ENCODE measurements at regions not wholly inside any gene's neighbourhood (a gene's known extent, or its start where the extent isn't known, plus 50 kb on each side); places are given as distances from the start of the nearest gene placed in this dataset.

DNA sequence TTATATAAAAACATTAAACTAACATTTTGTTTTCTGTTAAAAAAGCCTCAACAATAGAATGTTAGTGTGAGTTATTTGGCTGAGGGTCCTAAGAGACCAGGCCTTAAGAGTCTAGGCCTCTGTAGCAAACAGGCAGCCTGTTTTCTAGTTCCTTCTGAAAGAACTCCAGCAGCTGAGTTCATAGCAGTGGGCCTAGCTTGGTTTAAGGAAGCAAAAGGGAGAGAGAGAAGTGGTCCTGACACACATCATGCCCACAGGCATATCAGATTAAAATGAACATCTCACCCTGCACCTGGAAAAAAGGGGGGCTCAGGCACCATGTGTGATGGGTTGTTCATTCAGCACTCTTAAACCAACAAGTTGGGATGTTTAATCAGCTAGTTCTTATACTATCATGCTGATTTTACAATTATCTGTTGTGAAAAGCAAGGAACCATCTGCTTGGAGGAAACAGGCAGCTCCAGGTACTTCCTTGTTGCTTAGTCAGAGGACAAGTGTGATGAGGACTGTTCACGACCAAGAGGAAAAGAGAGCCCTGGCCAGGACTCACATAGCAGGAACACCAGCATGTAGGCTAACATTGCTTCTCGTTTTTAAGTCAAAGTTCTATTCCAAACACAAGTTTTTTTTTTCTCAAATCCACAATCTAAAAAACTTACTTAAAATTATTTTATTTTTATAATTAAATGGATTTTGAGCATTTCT is 81.3 kb upstream of the FRY start:
- Histone ChIP-seq H3K4me1 (ENCODE audit: control insufficient read depth in 3 of 3, insufficient read depth in 3 of 3, low read length in 3 of 3) (peaks cover 0 to 18% (median 2%) of the 10 kb centered on the region in 3 donors), H3K4me3 (ENCODE audit: low read length in 3 of 3) (no peak overlapping the region), H3K36me3 (ENCODE audit: control insufficient read depth in 3 of 3, insufficient read depth in 3 of 3, low read length in 3 of 3) (peaks cover 0 to 3% (median 0%) of the 10 kb centered on the region in 3 donors), H3K9me3 (ENCODE audit: control insufficient read depth in 3 of 3, low read length in 3 of 3) (no peaks in the 10 kb centered on the region), H3K9ac (ENCODE audit: low read depth in 1 of 3, low read length in 3 of 3) (no peak overlapping the region), H3K27me3 (ENCODE audit: control insufficient read depth in 3 of 3, insufficient read depth in 3 of 3, low read length in 3 of 3) (no peaks in the 10 kb centered on the region), H3K27ac (ENCODE audit: low read depth, low read length) (no peak overlapping the region)

DNA sequence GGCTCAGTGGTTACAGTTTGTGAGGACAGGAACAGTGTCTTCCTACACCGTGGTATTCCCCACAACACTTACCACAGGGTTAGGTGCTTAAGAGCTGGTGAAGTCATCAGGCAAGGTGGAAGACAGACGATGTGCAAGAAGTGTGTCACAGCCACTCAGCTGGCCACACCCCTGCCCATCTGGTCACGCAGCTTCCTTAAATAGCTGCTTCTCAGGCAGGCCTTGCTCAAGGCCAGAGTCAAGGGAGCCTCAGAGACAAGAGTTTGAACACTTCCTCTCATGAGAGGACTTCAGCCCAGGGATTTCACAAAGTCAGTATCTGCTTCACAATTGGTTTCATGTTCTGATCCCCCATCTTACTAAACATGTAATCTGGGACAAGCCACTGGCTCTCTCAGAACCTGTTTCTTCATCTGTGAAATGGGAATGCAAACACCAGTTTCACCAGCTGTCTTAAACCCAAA is 80.3 kb upstream of the FRY start:
- Histone ChIP-seq H3K9ac (ENCODE audit: low read depth in 1 of 3, low read length in 3 of 3) (no peak overlapping the region), H3K9me3 (ENCODE audit: control insufficient read depth in 3 of 3, low read length in 3 of 3) (no peaks in the 10 kb centered on the region), H3K27ac (ENCODE audit: low read depth, low read length) (peak overlapping the region; percentile 59), H3K4me1 (ENCODE audit: control insufficient read depth in 3 of 3, insufficient read depth in 3 of 3, low read length in 3 of 3) (peaks cover 0 to 16% (median 2%) of the 10 kb centered on the region in 3 donors), H3K27me3 (ENCODE audit: control insufficient read depth in 3 of 3, insufficient read depth in 3 of 3, low read length in 3 of 3) (no peaks in the 10 kb centered on the region), H3K36me3 (ENCODE audit: control insufficient read depth in 3 of 3, insufficient read depth in 3 of 3, low read length in 3 of 3) (peaks cover 0 to 3% (median 0%) of the 10 kb centered on the region in 3 donors), H3K4me3 (ENCODE audit: low read length in 3 of 3) (no peak overlapping the region)

DNA sequence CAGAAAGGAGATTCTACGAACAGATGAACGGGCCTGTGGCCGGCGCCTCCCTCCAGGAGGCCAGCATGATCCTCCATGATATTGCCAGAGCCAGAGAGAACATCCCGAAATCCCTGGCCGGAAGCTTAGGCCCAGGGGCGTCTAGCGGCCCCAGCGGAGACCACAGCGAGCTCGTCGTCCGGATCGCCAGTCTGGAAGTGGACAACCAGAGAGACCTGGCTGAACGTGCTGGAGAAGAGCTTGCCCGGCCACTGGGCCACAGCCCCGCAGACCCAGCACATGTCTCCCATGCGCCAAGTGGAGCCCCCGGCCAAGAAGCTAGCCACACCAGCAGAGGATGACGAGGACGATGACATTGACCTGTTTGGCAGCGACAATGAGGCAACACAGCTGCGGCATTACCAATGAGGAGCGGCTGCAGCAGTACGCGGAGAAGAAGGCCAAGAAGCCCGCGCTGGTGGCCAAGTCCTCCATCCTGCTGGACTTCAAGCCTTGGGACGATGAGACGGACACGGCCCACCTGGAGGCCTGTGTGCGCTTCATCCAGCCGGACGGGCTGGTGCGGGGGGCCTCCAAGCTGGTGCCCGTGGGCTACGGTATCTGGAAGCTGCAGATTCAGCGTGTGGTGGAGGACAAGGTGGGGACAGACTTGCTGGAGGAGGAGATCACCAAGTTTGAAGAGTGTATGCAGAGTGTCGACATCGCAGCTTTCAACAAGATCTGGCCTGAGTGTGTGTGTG is 78.8 kb upstream of the FRY start:
- Histone ChIP-seq H3K4me3 (ENCODE audit: low read length in 3 of 3) (no peak overlapping the region), H3K36me3 (ENCODE audit: control insufficient read depth in 3 of 3, insufficient read depth in 3 of 3, low read length in 3 of 3) (peaks cover 0 to 3% (median 0%) of the 10 kb centered on the region in 3 donors), H3K9me3 (ENCODE audit: control insufficient read depth in 3 of 3, low read length in 3 of 3) (no peaks in the 10 kb centered on the region), H3K27me3 (ENCODE audit: control insufficient read depth in 3 of 3, insufficient read depth in 3 of 3, low read length in 3 of 3) (no peaks in the 10 kb centered on the region), H3K9ac (ENCODE audit: low read depth in 1 of 3, low read length in 3 of 3) (no peak overlapping the region), H3K4me1 (ENCODE audit: control insufficient read depth in 3 of 3, insufficient read depth in 3 of 3, low read length in 3 of 3) (peaks cover 0 to 8% (median 2%) of the 10 kb centered on the region in 3 donors), H3K27ac (ENCODE audit: low read depth, low read length) (no peak overlapping the region)

DNA sequence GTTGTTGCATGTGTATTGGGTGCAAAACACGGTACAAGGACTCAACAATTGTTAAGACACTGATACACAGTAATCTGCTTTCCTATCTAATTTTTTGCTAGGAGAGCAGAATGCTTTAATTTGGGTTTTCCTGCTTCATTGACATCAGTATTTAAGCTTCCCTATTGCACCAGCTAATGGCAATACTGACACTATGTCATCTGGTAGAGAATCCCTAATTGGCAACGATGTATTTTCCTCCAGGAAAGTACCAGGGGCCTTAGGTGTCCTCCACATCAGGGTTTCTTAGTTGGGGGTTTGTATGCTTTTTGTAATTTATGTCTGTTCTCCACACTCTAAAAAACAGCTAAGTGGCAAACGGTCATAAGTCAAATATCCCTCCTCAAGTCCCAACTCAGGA is 76.5 kb upstream of the FRY start:
- Histone ChIP-seq H3K4me1 (ENCODE audit: control insufficient read depth in 3 of 3, insufficient read depth in 3 of 3, low read length in 3 of 3) (peaks cover 0 to 8% (median 2%) of the 10 kb centered on the region in 3 donors), H3K4me3 (ENCODE audit: low read length in 3 of 3) (no peak overlapping the region), H3K9me3 (ENCODE audit: control insufficient read depth in 3 of 3, low read length in 3 of 3) (no peaks in the 10 kb centered on the region), H3K27ac (ENCODE audit: low read depth, low read length) (no peak overlapping the region), H3K27me3 (ENCODE audit: control insufficient read depth in 3 of 3, insufficient read depth in 3 of 3, low read length in 3 of 3) (no peaks in the 10 kb centered on the region), H3K9ac (ENCODE audit: low read depth in 1 of 3, low read length in 3 of 3) (no peak overlapping the region), H3K36me3 (ENCODE audit: control insufficient read depth in 3 of 3, insufficient read depth in 3 of 3, low read length in 3 of 3) (peaks cover 0 to 3% (median 0%) of the 10 kb centered on the region in 3 donors)

DNA sequence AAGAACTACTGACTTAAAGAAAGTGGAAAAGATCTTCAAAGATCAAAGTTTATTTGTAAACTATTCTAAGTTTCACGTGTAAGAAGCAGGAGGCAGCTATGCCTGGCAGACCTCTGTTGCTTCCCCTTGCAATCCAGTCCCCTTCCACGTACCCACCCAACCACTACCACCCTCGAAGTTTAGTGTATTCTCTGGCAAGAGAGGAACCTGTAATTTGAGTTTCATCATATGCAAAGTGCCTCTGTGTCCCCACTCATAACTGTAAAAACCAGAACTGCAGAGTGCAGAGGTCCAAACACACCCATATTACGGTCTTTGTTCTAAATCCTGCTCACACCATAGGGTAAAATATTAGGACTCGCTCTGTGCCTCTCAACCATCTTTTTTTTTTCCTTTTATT is 75.8 kb upstream of the FRY start:
- Histone ChIP-seq H3K27me3 (ENCODE audit: control insufficient read depth in 3 of 3, insufficient read depth in 3 of 3, low read length in 3 of 3) (no peaks in the 10 kb centered on the region), H3K36me3 (ENCODE audit: control insufficient read depth in 3 of 3, insufficient read depth in 3 of 3, low read length in 3 of 3) (peaks cover 0 to 3% (median 0%) of the 10 kb centered on the region in 3 donors)

DNA sequence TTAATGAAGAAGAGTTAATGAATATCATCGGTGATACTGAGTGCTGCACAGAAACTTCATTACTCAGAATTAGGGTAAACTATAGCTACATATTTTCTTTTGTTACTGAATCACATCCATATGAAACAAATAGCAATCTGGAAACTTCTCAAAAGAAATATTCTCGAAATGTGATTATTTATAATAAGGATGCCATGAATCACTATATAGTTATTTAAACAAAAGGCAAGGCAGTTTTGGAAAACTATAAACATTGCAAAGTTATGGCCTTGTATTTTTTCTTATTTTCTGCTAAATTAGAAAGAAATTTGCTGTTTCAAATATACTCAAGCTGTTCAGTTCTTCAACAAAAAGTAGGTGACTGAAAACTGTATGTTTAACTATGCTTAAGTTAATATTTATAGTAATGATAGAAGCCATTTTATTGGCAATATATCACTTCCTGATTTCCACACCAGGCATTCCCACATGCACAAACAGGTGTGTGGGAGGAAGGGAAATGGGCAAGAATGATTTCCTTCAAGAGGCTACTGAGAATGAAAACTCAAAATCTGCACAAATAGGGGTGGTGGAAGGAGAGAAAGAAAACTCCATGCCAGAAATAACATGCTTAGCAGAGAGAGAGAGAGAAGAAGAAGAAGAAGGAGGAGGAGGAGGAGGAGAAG is 74.5 kb upstream of the FRY start:
- H3K9ac ChIP-seq (ENCODE audit: low read depth in 1 of 3, low read length in 3 of 3) = no peak overlapping the region
- H3K9me3 ChIP-seq (ENCODE audit: control insufficient read depth in 3 of 3, low read length in 3 of 3) = no peaks in the 10 kb centered on the region
- no peak overlapping the region for H3K27ac ChIP-seq (ENCODE audit: low read depth, low read length)
- no peak overlapping the region for H3K4me3 ChIP-seq (ENCODE audit: low read length in 3 of 3)
- H3K4me1 ChIP-seq (ENCODE audit: control insufficient read depth in 3 of 3, insufficient read depth in 3 of 3, low read length in 3 of 3) = no peaks in the 10 kb centered on the region
- H3K36me3 ChIP-seq (ENCODE audit: control insufficient read depth in 3 of 3, insufficient read depth in 3 of 3, low read length in 3 of 3) = peaks cover 0 to 3% (median 0%) of the 10 kb centered on the region in 3 donors
- no peaks in the 10 kb centered on the region for H3K27me3 ChIP-seq (ENCODE audit: control insufficient read depth in 3 of 3, insufficient read depth in 3 of 3, low read length in 3 of 3)

More for the DNA sequence above, 75.8 kb upstream of the FRY start:
- Histone ChIP-seq H3K27ac (ENCODE audit: low read depth, low read length) (no peak overlapping the region), H3K4me1 (ENCODE audit: control insufficient read depth in 3 of 3, insufficient read depth in 3 of 3, low read length in 3 of 3) (peaks cover 0 to 7% (median 2%) of the 10 kb centered on the region in 3 donors), H3K9ac (ENCODE audit: low read depth in 1 of 3, low read length in 3 of 3) (no peak overlapping the region), H3K9me3 (ENCODE audit: control insufficient read depth in 3 of 3, low read length in 3 of 3) (no peaks in the 10 kb centered on the region), H3K4me3 (ENCODE audit: low read length in 3 of 3) (no peak overlapping the region)

DNA sequence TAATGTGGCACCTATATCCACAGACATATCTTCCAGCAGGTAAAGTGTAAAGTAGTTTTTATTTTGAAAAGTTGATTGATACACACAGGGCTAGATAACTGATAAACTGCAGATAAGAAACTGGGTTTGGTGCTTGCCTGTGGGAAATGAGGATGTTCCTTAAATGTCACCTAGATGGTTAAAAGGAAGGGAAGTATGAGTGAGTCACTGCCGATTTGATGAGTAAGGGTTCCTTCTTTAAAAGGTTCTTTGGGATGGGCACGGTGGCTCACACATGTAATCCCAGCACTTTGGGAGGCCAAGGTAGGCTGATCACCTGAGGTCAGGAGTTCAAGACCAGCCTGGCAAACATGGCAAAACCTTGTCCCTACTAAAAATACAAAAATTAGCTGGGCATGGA is 73.8 kb upstream of the FRY start:
- H3K27me3 ChIP-seq (ENCODE audit: control insufficient read depth in 3 of 3, insufficient read depth in 3 of 3, low read length in 3 of 3) = no peaks in the 10 kb centered on the region
- no peak overlapping the region for H3K27ac ChIP-seq (ENCODE audit: low read depth, low read length)
- no peaks in the 10 kb centered on the region for H3K9me3 ChIP-seq (ENCODE audit: control insufficient read depth in 3 of 3, low read length in 3 of 3)
- H3K4me1 ChIP-seq (ENCODE audit: control insufficient read depth in 3 of 3, insufficient read depth in 3 of 3, low read length in 3 of 3) = peaks cover 0 to under 1% (median 0%) of the 10 kb centered on the region in 3 donors
- H3K4me3 ChIP-seq (ENCODE audit: low read length in 3 of 3) = no peak overlapping the region
- H3K9ac ChIP-seq (ENCODE audit: low read depth in 1 of 3, low read length in 3 of 3) = no peak overlapping the region
- peaks cover 0 to under 1% (median 0%) of the 10 kb centered on the region in 3 donors for H3K36me3 ChIP-seq (ENCODE audit: control insufficient read depth in 3 of 3, insufficient read depth in 3 of 3, low read length in 3 of 3)

DNA sequence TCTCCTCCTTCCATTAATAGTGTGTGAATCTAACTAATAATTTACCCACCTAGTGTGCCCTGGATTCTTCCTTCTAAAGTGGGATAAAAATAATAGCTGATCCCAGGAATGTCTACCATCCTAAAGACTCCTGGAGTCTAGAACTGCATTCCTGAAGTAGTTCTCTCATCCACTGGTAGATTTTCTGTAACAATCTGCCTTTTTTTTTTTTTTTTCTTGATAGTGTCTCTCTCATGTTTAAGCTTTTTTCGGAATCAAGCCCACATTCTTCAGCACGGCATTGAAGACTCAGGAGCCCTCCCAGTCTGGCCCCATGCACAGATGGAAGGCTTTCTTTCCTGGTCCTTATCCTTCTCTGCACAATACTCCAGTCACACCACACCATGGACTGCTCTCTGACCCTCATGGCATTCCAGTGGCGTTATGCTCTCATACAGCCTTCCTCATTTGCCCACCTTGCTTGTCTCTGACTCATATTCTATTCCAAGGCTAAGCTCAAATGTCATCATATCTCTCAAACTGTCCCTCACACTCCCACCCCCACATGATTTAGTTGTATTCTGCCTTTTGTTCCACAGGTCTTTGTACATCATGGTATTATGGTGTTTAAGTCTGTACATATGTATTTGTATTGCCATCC is 68.7 kb upstream of the FRY start:
- no peaks in the 10 kb centered on the region for H3K9me3 ChIP-seq (ENCODE audit: control insufficient read depth in 3 of 3, low read length in 3 of 3)
- H3K27ac ChIP-seq (ENCODE audit: low read depth, low read length) = no peak overlapping the region
- no peaks in the 10 kb centered on the region for H3K36me3 ChIP-seq (ENCODE audit: control insufficient read depth in 3 of 3, insufficient read depth in 3 of 3, low read length in 3 of 3)
- no peak overlapping the region for H3K9ac ChIP-seq (ENCODE audit: low read depth in 1 of 3, low read length in 3 of 3)
- H3K4me3 ChIP-seq (ENCODE audit: low read length in 3 of 3) = no peak overlapping the region
- no peaks in the 10 kb centered on the region for H3K27me3 ChIP-seq (ENCODE audit: control insufficient read depth in 3 of 3, insufficient read depth in 3 of 3, low read length in 3 of 3)
- peaks cover 0 to 4% (median 2%) of the 10 kb centered on the region in 3 donors for H3K4me1 ChIP-seq (ENCODE audit: control insufficient read depth in 3 of 3, insufficient read depth in 3 of 3, low read length in 3 of 3)

DNA sequence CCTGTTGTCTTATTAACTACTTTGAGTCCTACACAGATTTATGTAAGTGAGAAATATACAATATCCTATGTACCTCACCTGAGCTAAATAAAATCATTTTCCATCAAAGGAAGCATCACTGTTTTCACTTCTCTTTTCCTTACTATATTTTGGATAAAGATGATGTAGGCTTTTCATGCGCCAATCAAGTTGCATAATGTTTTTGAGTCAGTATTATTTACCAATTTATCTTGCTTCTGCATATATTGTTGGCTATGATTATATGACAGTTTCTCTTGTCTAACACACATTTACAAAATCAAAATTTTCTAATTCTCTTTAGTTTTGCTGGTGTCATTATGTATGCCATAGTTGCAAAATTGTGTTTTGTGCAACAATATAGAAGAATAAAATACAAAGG is 67.9 kb upstream of the FRY start:
- Histone ChIP-seq H3K4me1 (ENCODE audit: control insufficient read depth in 3 of 3, insufficient read depth in 3 of 3, low read length in 3 of 3) (peaks cover 0 to 4% (median 2%) of the 10 kb centered on the region in 3 donors), H3K9ac (ENCODE audit: low read depth in 1 of 3, low read length in 3 of 3) (no peak overlapping the region), H3K4me3 (ENCODE audit: low read length in 3 of 3) (no peak overlapping the region), H3K27ac (ENCODE audit: low read depth, low read length) (no peak overlapping the region), H3K27me3 (ENCODE audit: control insufficient read depth in 3 of 3, insufficient read depth in 3 of 3, low read length in 3 of 3) (no peaks in the 10 kb centered on the region), H3K9me3 (ENCODE audit: control insufficient read depth in 3 of 3, low read length in 3 of 3) (no peaks in the 10 kb centered on the region), H3K36me3 (ENCODE audit: control insufficient read depth in 3 of 3, insufficient read depth in 3 of 3, low read length in 3 of 3) (no peaks in the 10 kb centered on the region)
